ENCODE measurements at regions not wholly inside any gene's neighbourhood (a gene's known extent, or its start where the extent isn't known, plus 50 kb on each side); places are given as distances from the start of the nearest gene placed in this dataset.
"Not testable (repeated sequence)": the region's sequence is repeated elsewhere in the genome, so short reads cannot be mapped to it uniquely, and the experiment has no call there.

DNA sequence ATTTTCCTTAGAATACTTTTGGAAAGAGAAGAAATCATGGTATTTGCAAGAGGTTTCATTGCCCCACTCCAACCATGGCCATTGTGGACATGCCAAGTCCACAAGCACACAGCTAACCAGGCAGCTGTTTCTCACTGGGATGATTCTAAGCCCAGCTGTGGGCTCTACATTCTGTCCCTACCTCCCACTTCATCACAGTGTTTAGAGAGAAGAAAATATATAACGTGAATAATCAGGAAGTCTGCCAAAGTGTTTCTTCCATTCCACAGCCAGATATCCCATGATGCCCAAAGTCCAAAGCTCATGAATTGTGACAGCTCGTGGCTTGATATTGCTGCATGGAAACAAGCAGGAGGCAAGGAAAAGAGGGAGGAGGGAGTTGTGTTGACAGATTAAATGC, 433.7 kb upstream of the GYPC start:
- no peak for DNase-seq (ENCODE audit: low read depth in 2 of 2)

DNA sequence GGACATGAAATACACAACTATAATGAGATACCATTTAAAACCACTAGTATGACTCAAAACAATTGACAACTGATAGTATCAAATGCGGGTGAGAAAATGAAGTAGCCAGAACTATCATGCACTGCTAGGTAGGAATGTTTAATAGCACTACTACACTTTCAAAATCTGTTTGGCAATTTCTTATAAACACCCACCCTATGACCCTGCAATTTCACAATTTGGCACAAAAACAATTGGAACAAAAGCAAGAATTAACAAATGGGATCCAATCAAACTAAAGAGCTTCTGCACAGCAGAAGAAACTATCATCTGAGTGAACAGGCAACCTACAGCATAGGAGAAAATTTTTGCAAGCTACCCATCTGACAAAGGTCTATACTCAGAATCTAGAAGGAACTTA, 431.2 kb upstream of the GYPC start:
- DNase-seq (ENCODE audit: low read depth in 2 of 2): no peak

DNA sequence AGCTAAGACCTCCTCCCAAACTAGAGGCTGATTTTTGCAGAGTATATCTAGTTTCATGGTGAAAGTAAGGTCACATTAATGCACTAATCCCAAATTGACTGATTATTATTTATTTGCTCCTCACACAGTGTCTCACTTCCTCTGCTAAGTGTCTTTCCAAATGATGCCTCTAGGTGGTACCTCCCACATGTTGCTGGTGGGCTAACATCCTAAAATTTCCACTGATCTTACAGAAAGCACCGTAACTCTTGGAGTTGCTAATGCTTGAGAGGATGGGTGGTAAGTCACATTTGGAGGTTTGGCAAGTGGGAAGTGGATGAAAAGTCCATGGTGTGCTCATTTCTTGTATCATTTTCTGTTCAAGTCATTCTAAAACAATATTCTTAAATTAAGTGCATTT, 428.7 kb upstream of the GYPC start:
- no peak for DNase-seq (ENCODE audit: low read depth in 2 of 2)

DNA sequence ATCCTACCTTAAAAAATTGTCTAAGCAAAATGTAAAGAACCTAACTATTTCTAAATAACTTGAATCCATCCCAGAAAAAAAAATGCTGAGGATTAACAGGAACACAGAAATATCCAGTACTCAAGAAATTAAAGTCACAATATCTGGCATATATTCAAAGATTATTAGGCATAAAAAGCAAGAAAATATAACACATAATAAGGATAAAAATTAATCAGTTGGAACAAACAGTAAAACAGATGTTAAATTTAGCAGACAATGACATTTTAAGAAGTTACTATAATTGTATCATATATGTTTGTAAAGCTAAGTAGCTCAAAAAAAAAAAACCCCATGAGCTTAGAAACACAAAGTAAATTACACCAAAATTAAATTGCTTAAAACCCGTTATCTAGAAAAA, 427.4 kb upstream of the GYPC start:
- DNase-seq (ENCODE audit: low read depth in 2 of 2): no peak

DNA sequence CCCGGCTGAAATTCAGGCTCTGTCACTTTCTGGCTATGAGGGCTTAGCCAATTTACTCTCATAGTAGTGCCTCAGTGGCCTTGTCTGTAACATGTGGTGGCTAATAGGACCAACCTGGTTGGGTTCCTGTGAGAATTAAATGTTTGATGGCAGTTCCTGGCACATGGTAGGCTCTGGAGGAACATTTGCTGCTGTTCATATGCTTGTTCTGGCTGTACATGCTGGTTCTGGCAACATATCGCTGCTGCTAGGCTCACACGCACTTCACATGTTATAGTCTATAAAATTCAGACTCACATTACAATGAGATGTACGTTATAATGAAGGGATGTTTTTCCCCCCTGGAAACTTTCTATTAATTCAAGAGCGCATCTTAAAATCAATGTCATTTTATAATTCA, 417.7 kb upstream of the GYPC start:
- no peak for DNase-seq (ENCODE audit: low read depth in 2 of 2)

DNA sequence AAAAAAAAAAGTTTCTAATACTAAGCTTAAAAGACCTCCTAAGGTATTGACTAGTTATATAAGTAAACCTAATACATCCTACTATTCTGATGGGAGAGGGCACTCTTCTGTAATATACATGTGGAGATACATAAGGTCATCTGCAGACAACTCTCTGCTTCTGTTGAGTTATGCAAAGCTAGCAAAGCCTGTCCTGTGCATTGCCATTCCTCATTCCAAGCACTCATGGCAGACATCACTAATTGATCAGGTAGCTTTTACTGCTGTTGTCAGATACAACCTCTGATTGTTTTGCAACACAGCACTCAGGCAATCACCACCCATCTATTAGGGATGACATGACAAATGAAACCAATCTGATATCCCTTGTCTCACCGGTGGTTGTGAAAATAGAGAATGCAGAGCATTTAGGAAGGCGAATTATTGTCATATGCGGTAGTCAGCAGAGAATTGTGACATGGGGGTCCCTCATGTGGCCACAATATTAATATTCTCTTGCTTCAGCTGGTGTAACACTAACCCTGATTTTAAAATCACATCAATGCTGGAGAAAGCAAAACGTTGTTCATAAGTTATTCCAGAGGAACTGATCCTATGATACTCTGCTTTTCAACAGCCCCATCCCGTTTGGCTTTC, 416.5 kb upstream of the GYPC start:
- no peak for DNase-seq (ENCODE audit: low read depth in 2 of 2)

DNA sequence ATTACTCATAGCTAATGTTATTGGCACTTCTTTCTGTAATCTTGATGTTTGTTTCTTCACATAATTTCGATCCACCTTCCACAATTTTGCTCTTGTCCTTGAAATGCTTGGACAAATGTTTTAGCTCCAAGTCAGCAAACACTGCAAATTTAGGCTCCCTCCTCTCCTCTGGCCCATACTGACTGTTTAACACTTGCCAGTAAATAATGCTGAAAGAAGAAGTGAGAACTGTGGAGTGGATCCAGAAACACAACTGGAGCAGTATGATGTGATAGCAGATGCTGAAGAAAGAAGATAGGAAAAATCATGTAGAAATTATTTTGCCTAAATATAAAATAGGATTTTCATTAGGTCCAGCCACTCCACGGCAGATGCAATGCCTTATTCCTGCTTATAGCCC, 415.0 kb upstream of the GYPC start:
- DNase-seq (ENCODE audit: low read depth in 2 of 2): no peak

DNA sequence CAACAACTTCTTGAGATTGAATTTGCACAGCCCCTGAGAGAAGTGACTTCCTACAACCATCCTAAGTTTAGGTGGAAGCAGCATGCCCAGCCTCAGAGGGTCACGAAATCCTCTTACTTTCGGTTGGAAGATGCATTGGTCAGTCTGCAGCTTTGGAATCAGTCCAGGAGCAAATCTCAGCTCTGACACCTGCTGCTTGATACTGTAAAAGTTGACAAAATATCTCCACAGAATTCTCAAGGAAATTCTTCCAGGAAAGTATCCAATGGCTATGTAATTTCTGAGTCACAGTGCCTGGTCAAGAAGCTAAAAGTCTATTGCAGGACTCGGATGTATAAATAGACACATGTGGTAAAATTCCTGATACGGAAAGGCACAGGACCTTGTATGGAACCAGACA, 414.5 kb upstream of the GYPC start:
- DNase-seq (ENCODE audit: low read depth in 2 of 2): no peak

DNA sequence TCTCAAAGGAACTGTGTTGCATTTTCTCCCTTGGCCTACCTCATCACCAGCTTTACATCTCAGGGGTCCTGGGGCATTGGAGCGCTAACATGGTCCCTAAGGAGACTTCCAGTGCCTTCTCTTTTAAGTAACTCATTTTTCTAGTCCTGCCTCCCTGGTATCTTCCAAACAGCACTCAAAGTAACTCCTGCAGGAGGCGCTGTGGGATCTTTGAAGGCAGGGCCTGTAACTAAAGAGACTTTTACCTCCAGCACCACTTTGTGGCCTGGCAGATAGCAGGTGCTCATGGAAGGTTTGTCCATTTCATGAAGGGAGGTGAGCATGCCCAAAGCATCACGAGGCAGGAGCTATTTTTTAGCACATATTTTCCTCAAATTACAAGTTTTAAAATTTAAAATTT, 411.0 kb upstream of the GYPC start:
- DNase-seq (ENCODE audit: low read depth in 2 of 2): no peak

DNA sequence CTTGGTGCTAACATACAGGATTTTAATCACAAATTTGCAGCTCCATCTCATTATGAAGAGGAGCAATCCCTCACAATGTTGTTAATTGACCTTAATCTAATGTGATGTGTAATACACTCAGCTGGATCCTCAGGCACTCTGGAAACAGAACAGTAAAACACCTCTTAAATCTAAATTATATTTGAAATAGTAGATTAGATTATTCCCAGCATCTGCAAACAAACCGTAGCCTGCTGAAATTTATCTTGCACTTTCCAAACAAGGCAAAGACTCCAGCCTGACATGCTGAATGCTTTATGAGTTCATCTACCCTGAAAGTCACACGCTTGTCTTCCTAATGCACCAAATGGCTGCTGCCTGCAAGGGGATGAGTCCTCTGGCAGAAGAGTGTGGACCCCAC, 402.3 kb upstream of the GYPC start:
- DNase-seq (ENCODE audit: low read depth in 2 of 2): no peak

DNA sequence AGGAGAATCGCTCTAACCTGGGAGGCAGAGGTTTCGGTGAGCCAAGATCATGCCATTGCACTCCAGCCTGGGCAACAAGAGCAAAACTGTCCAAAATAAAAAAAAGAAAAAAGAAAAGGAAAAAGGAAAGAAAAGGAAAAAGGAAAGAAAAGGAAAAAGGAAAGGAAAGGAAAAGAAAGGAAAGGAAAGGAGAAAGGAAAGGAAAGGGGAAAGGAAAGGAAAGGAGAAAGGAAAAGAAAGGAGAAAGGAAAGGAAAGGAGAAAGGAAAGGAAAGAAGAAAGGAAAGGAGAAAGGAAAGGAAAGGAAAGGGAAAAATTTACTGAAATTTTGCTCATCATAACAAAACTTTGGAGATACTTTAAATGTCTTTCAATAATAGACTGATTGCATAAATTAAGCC, 391.3 kb upstream of the GYPC start:
- DNase-seq (ENCODE audit: low read depth in 2 of 2): no peak

DNA sequence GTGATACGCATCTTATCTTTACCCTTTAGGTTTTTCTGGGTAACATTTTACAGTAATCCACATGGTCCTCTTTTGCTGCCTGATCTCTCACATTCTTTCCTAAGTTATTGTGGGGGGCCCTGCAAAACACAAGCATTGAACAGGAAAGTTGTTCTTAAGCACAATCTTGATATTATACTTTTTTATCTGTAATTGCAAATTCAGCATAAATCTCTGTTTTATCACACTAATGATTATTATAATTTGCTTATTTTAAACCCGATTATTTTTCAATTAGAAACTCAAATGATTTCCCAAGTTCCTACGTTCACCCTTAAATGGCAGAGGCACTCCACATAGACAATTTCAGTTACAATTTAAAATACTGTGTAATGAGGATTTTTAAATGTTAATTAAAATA, 386.0 kb upstream of the GYPC start:
- no peak for DNase-seq (ENCODE audit: low read depth in 2 of 2)

DNA sequence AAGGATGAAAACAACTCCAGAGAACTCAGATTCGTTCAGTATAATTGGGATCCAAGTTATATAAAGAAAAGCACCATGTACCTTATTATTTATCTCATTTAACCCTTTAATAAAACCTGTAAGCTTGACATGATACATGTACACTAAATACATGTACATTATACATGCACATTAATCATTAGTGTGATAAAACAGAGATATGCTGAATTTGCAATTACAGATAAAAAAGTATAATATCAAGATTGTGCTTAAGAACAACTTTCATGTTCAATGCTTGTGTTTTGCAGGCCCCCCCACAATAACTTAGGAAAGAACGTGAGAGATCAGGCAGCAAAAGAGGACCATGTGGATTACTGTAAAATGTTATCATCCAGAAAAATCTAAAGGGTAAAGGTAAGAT, 385.4 kb upstream of the GYPC start:
- no peak for DNase-seq (ENCODE audit: low read depth in 2 of 2)

DNA sequence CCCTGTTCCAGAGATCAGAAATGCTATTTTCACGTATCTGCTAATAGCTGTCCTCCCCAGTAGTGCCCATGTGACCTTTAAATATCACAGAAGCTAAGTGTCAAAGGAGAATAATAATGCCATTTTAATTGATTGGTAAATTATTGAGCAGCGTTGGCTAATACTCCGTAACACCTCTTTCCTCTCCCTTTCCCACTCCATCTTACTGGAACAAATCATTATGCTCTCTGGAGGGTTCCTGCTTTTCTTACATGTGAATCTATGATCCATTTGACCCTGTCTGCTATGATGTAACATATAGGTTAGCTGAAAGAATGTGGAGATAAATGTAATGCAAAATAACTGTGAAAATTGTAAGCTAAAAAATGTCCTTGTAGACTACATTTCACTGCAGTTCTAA, 383.6 kb upstream of the GYPC start:
- DNase-seq (ENCODE audit: low read depth in 2 of 2): no peak

DNA sequence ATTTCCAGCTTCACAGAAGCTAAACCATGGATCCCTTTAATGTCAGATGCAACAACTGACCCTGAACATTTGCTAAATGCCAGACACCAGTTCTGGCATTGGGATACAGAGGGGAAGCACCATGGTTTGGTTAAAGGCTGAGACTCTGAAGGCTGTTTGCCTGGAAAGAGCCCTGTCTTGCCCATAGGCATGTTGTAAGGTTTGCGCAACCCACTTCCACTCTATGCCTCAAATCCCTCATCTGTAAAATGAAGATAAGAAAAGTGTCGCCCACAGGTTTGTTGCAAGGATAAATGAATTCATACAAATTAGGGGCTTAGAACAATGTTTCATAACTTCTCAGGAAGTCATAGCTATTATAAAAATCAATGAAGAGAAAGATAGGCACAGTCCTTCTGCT, 380.9 kb upstream of the GYPC start:
- DNase-seq (ENCODE audit: low read depth in 2 of 2): no peak

DNA sequence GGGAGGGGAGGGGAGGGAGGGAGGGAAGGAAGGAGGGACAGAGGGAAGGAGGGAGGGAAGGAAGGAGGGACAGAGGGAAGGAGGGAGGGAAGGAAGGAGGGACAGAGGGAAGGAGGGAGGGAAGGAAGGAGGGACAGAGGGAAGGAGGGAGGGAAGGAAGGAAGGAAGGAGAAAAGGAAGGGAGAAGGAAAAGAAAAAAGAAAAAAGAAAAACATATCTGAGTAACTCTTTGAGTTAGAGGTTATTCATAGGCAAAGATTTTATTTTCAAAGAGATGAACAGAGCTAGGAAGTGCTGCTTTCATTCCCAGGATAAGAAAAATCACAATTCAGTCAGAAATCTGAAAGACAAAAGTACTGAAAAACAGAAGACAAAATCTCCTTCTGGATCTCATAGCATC, 379.7 kb upstream of the GYPC start:
- DNase-seq (ENCODE audit: low read depth in 2 of 2): not testable (repeated sequence)

DNA sequence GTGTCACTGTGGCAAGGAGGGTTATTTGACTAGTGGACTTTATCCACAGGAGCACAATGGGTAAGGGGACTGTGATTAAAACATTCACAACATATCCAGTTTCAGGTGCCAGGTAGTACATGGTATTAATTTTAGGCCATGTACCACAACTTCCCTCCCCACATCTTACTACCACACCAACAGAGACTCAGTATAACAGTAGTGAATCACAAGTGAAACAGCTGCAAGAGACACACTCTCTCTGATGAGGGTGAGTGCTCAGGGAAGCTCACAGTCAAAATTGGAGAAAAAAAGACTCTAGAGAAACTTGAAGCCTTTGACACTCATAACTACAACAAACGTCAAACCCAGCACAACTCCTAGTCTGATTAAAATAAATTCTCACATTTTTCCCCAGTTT, 367.6 kb upstream of the GYPC start:
- DNase-seq (ENCODE audit: low read depth in 2 of 2): no peak

DNA sequence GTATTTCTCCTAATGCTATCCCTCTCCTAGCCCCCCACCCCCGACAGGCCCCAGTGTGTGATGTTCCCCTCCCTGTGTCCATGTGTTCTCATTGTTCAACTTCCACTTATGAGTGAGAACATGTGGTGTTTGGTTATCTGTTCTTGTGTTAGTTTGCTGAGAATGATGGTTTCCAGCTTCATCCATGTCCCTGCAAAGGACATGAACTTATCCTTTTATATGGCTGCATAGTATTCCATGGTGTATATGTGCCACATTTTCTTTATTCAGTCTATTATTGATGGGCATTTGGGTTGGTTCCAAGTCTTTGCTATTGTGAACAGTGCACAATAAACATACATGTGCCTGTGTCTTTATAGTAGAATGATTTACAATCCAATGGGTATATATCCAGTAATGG, 362.0 kb upstream of the GYPC start:
- DNase-seq (ENCODE audit: low read depth in 2 of 2): not testable (repeated sequence)

DNA sequence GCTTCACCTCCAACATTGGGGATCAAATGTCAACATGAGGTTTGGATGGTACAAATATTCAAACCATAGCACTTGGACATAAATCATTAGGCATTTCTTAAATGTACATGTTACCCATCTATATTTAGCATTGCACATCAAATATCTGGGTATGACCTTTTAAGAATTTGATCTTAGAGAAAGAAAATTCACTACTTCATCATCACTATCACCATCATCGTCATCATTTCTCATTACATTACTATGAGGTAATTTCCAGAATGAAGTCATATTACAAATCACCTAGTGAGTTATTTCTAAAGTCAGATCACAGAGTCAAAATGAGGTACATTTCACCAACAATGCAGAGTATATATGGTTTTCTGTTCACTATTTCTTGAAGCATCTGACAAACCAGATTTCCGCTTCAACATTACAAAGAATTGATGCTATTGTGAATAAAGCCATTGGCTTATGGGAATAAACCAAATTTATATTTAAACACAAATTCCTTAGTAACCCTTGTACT, 356.4 kb upstream of the GYPC start:
- no peak for DNase-seq (ENCODE audit: low read depth in 2 of 2)

DNA sequence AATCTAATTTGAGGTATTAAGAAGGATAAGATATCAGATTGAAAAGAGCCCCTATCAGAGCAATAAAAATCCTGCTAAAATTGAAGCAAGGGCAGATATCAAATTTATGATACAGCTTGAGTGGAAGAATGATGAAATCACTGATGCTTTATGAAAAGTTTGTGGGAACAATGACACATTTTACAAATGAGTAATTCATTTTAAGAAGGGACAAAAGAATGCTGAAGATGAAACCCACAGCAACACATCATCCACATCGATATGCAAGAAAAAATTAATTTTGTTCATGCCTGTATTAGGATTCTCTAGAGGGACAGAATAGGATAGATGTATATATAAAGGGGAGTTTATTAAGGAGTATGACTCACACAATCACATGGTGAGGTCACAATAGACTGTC, 355.6 kb upstream of the GYPC start:
- DNase-seq (ENCODE audit: low read depth in 2 of 2): no peak

DNA sequence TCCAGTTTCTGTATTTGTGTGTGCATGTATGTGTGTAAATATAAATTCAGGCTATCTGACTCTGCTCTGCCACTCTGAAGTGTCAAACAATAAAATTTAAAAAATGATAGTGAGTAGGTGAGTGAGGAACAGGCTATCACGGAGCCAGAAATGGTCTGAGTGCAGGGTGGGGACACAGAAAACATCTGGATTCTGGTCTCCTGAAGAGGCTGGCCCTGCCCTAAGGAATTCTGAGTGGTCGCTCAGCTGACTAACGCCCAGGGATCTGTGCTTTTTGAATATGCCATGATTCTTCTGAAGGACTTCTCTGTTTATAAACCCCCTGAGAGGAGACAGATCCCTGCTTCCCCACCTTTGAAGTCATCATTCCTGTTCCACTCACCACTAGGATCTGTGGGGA, 353.9 kb upstream of the GYPC start:
- DNase-seq (ENCODE audit: low read depth in 2 of 2): no peak

DNA sequence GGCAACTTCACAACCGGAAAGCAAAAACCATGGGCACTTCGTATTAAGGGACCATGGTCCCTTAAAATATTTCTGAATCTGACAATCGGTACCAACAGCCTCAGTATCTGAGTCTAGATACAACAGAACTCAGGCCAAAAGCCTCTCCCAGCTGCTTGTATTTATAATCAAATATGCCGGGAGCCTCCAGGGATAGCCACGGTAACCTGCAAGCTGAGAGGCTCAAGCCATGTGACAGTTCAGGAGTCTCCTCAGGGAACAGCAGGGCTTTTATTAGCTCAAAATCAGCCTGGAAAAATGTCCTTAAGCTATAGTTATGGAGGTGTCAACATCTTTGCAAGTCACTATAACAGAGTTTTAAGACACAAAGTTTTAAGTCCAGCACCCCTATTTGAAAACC, 352.8 kb upstream of the GYPC start:
- no peak for DNase-seq (ENCODE audit: low read depth in 2 of 2)

DNA sequence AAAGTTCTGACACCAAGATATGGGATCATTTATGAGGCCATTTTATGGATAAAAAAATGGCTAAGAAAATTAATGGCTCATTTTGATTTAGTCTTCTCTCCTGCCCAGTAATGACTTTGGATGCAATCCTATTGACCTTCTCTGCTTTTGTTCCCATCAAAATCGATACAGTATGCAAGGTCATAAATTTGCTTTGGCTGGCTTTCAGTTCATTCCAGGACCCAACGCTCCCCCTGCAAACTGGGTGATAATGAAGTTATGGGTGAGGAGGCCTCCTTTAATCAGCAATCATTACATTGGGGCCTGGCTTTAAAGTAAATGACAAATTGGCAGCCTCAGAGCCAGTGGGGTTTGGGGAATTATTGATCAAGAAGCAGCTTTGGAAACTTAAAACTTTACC, 351.8 kb upstream of the GYPC start:
- DNase-seq (ENCODE audit: low read depth in 2 of 2): no peak

DNA sequence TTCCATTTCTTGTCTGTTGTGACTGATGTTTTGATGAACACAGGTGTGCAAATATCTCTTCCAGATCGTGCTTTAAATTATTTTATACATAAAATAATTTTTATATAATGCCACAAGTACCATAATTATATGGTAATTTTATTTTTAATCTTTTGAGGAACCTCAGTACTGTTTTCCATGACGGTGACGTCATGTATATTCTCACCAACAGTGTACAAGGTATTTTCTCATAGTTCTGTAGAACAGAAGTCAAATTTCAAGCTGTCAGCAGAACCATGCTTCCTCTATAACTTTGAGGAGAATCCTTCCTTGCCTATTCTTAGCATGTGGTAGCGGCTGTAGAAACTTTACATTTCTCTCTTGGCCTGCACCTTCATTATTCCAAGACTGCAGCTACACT, 349.4 kb upstream of the GYPC start:
- DNase-seq (ENCODE audit: low read depth in 2 of 2): no peak

DNA sequence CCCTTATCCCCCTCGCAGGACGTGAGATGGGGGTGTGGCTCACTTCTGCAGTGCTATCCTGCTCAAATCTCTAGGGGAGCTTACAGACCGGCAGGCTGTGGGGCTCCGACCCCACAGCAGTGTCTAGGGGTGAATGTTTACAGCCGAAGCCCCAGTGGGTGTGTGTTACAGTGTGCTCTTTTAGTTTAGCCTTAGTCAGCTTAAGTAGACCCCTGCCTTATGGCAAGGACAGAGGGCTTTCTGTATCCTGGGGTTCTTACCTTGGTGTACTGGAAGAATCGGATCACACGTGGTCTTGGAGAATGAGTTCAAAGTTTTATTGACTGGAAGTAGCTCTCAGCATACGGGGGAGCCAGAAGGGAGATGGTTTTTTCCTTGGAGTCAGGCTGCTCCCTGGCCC, 348.2 kb upstream of the GYPC start:
- DNase-seq (ENCODE audit: low read depth in 2 of 2): no peak

All from stimulated activated CD8-positive, alpha-beta memory T cell treated with anti-CD3 and anti-CD28 coated beads, Interleukin-7, amount 100 ng/mL, for 1 hour (primary cell).